GM19452 (cell line): ENCODE measurements at regions not wholly inside any gene's neighbourhood (a gene's known extent, or its start where the extent isn't known, plus 50 kb on each side); places are given as distances from the start of the nearest gene placed in this dataset.
"Not testable (repeated sequence)": the region's sequence is repeated elsewhere in the genome, so short reads cannot be mapped to it uniquely, and the experiment has no call there.

Experiments used
- ATAC-seq: cut with Tn5 transposase; IDR thresholded peaks from one replicate; pipeline ENCODE4 v1.9.1; 2021; ENCODE audit not compliant: unreplicated experiment

GRCh38 chr11:22920939-22921565, 60.8 kb upstream of the CCDC179 start:
- ATAC-seq, result peak; percentile 97

- ATAC-seq, result no peak
Measured at GRCh38 chr11:22922672-22923071, 62.4 kb upstream of the CCDC179 start.

GRCh38 chr11:22923561-22923960, 63.3 kb upstream of the CCDC179 start:
- no peak for ATAC-seq

GRCh38 chr11:22926341-22926740, 66.1 kb upstream of the CCDC179 start:
- ATAC-seq, result no peak

DNA sequence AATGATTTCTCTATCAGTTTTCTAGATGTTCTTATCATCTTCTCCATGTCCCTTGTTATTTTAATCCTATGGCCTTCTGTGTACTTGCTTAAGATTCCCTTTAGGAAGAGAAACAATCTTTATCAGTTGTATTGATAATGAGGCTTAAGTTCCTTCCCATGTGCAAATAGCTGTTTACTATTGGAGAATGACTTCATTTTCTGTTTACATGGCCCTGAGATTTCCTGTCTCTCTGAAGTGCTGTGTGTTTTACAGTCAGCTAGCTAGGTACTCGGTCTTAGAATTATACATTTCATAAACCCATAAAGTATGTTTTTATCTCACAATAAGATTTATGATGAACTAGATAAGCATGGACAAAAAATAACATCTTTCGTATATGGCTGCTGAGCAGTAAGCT, 67.5 kb upstream of the CCDC179 start:
- ATAC-seq, result no peak

GRCh38 chr11:22928207-22928917, 68.1 kb upstream of the CCDC179 start:
- no peak for ATAC-seq

GRCh38 chr11:22930816-22931594, 70.7 kb upstream of the CCDC179 start:
- peak; percentile 98 for ATAC-seq

DNA sequence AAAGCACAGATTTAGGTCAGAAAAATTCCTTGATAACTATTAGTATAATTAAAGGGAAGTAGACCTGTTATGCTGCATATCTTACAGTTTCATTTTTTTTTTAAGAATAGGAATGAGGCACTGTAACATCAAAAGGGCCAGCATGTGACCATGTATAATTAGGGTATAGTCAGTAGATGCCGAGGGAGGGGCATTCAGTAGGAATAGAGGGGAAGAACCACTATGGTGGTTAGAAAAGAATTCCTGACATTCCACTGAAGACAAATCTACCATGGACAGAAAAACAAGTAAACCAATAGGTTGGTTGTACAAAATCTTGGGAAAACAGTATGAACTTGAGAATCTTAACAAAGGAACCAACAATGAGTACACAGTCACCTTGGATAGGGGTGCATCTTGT, 78.4 kb upstream of the CCDC179 start:
- no peak for ATAC-seq

DNA sequence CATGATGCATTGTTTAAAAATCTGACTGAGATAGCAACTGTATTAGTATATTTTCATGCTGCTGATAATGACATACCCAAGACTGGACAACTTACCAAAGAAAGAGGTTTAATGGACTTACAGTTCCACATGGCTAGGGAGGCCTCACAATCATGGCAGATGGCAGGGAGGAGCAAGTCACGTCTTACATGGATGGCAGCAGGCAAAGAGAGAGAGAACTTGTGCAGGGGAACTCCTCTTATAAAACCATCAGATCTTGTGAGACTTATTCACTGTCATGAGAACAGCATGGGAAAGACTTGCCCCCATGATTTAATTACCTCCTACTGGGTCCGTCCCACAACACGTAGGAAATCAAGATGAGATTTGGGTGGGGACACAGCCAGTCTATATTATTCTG, 81.3 kb upstream of the CCDC179 start:
- not testable (repeated sequence) for ATAC-seq

- no peak for ATAC-seq
Measured at GRCh38 chr11:22957786-22958185, 97.5 kb upstream of the CCDC179 start.

GRCh38 chr11:22974251-22974650, 114.0 kb upstream of the CCDC179 start:
- no peak for ATAC-seq

- ATAC-seq, result no peak
Measured at GRCh38 chr11:22976146-22976545, 115.9 kb upstream of the CCDC179 start.

- ATAC-seq, result no peak
Measured at GRCh38 chr11:22982903-22983302, 122.6 kb upstream of the CCDC179 start.

DNA sequence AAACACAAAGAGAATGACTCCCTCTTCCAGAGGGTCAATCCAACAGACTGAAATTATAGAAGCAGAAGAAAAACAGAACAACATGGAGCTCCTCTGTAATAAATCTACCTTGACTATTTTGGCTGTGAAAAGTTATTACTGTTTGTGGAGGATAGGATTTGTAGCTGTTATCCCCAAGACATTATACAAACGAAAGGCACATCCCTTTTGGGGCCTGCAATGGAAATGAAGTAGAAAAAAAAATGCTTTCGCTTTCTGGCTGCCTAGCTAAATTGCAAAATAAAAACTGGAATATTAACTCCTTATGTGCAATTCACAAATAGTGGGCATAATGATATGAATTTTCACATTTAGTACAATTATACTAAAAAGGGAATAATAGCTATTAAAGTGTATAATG, 123.8 kb upstream of the CCDC179 start:
- no peak for ATAC-seq

- ATAC-seq, result no peak
Measured at GRCh38 chr11:22989371-22989770, 129.1 kb upstream of the CCDC179 start.

DNA sequence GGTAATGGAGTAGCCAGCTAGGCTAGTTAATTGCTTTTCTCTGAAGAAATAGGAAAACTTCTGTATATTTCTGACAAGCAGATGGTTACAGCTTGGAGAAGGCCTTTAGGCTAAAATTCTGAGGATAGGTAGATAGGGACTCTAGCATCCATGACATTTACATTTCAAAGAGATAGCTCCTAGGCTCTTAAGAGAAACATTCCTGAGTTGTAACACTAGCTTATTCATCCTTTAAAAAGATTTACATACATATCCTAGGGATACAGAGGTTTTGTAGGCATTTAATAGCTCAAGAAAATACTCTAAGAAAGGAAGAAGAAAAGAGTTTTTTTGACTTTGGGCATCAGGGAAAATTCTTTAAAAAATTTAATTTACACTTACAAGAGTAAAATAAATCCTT, 130.9 kb upstream of the CCDC179 start:
- no peak for ATAC-seq

DNA sequence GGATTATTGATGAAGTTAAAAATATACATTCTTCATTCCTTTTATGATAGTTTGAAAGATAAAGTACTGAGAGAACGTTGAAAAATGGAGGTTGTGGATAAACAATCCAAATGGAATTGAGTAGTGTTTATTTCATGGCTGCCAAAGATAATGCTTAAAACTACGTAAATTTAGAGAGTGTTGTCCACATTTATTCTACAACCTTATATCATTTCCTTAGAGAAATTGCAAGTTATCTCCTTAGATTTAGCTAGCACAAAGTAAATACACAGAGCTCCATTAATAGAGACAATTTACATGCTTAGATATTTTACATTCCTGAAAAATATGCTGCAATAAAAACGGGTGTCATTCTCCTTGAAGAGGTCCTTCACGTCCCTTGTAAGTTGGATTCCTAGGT, 146.5 kb upstream of the CCDC179 start:
- ATAC-seq, result no peak

- no peak for ATAC-seq
Measured at GRCh38 chr11:23010790-23011335, 150.6 kb upstream of the CCDC179 start.

DNA sequence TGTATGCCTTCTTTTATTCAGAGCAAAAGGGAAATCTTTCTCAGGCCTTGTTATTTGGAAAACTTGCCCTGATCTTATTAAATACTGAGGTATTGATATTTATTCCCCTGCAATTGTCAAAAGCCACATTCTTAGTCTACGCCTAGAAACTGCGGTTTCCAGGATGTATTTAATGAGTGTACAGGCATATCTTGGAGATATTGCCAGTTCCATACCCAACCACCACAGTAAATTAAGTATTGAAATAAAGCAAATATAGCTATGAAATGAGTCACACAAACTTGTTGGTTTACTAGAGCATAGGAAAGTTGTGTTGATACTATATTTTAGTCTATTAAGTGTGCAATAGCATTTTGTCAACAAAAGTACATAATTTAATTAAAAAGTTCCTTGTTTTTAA, 152.7 kb upstream of the CCDC179 start:
- no peak for ATAC-seq

DNA sequence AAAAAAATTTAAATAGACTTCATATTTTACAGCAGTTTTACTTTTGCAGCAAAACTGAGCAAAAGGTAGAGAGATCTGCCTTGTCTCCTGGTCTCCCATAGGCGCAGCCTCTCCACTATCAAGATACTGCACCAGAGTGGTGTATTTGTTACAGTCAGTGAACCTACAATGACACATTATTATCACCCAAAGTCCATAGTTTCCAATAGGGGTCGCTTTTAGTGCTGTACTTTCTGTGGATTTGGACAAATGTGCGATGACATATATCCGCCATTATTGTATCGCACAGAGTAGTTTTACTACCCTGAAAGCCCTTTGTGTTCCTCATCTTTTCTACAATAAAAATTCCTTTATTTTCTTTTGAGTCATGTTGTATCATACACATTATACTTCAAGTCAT, 153.2 kb upstream of the CCDC179 start:
- ATAC-seq, result no peak

- ATAC-seq, result peak; percentile 57
Measured at GRCh38 chr11:23021287-23021863, 161.1 kb upstream of the CCDC179 start.
